HEK293 (cell line): ENCODE measurements at regions not wholly inside any gene's neighbourhood (a gene's known extent, or its start where the extent isn't known, plus 50 kb on each side); places are given as distances from the start of the nearest gene placed in this dataset.

Experiments
- CTCF ChIP-seq: fragments of 450-650 bp; formaldehyde crosslinking; IDR thresholded peaks from 2 replicates; pipeline ENCODE4 v1.5.1; 2016; ENCODE audit warnings: missing biosample characterization, missing genetic modification characterization
- REST ChIP-seq: fragments of 450-650 bp; formaldehyde crosslinking; IDR thresholded peaks from 2 replicates; pipeline ENCODE4 v1.5.1; 2016; ENCODE audit warnings: missing biosample characterization, missing genetic modification characterization
- ZNF341 ChIP-seq: fragments of 450-650 bp; formaldehyde crosslinking; IDR thresholded peaks from 2 replicates; pipeline ENCODE4; 2016; ENCODE audit warnings: low read depth, missing biosample characterization, missing genetic modification characterization
- ZNF510 ChIP-seq: fragments of 450-650 bp; formaldehyde crosslinking; IDR thresholded peaks from 2 replicates; pipeline ENCODE4 v1.5.1; 2018; ENCODE audit warnings: mild to moderate bottlenecking, missing genetic modification characterization, missing biosample characterization; ENCODE audit not compliant: insufficient replicate concordance
- ZNF639 ChIP-seq: fragments of 450-650 bp; formaldehyde crosslinking; IDR thresholded peaks from 2 replicates; pipeline ENCODE4 v1.5.1; 2016; ENCODE audit warnings: missing biosample characterization, missing genetic modification characterization

GRCh38 chr10:105798328-105798889 is 1157.3 kb downstream of the SORCS3 start:
- TF ChIP-seq REST (tag by site-specific recombination): no peak
- no peak for TF ChIP-seq CTCF (tag by site-specific recombination)
- no peak for TF ChIP-seq ZNF341 (tag by site-specific recombination)
- no peak for TF ChIP-seq ZNF639 (tag by site-specific recombination)
- no peak for TF ChIP-seq ZNF510 (tag by site-specific recombination)
